Suppressor macrophage treated with lipopolysaccharide for 4 hours (primary cell): ENCODE measurements at regions not wholly inside any gene's neighbourhood (a gene's known extent, or its start where the extent isn't known, plus 50 kb on each side); places are given as distances from the start of the nearest gene placed in this dataset.
A peak's percentile ranks its signal among the peaks of the same experiment; 100 is the strongest.

Experiments
- DNase-seq: peaks from one replicate; pipeline ENCODE4 v3.0.0-alpha.2; 2020

- DNase-seq, result peak; percentile 28
These were observed 52.6 kb upstream of the DCTD start for GRCh38 chr4:182969651-182970279.

- DNase-seq, result no peak
These were observed 51.9 kb upstream of the DCTD start for GRCh38 chr4:182968917-182969650.

GRCh38 chr4:182967403-182967802 lies 50.2 kb upstream of the DCTD start:
- no peak for DNase-seq
